Activated T-cell treated with anti-CD3 and anti-CD28 coated beads, Interleukin-2, amount 50 U/mL, for 4 hours (primary cell): ENCODE measurements at regions not wholly inside any gene's neighbourhood (a gene's known extent, or its start where the extent isn't known, plus 50 kb on each side); places are given as distances from the start of the nearest gene placed in this dataset.

Experiments
- ATAC-seq, 2 donors: fragments of 200-7000 bp; cut with Tn5 transposase; one replicate each; pipeline ENCODE4 v1.10.0; 2021
- DNase-seq: peaks from one replicate; pipeline ENCODE4 v3.0.0-alpha.2; 2020
- H3K27me3 Mint-ChIP-seq: one replicate; pipeline ENCODE4 v1.8.0; 2021; ENCODE audit warnings: low read depth, mixed read lengths
- H3K36me3 Mint-ChIP-seq: one replicate; pipeline ENCODE4 v1.8.0; 2022; ENCODE audit warnings: mixed read lengths; ENCODE audit not compliant: insufficient read depth
- H3K4me1 Mint-ChIP-seq: one replicate; pipeline ENCODE4 v1.8.0; 2021; ENCODE audit warnings: low read depth, mixed read lengths
- H3K4me3 Mint-ChIP-seq: one replicate; pipeline ENCODE4 v1.8.0; 2021; ENCODE audit warnings: mild to moderate bottlenecking, moderate library complexity, mixed read lengths
- H3K9me3 Mint-ChIP-seq: one replicate; pipeline ENCODE4 v1.8.0; 2021; ENCODE audit warnings: mixed read lengths

- no peak for DNase-seq
- no peak overlapping the region for H3K4me3 Mint-ChIP-seq
- no peaks in the 10 kb centered on the region for H3K36me3 Mint-ChIP-seq
- ATAC-seq, result no peak
- no peaks in the 10 kb centered on the region for H3K9me3 Mint-ChIP-seq
- no peaks in the 10 kb centered on the region for H3K27me3 Mint-ChIP-seq
- no peaks in the 10 kb centered on the region for H3K4me1 Mint-ChIP-seq
These were observed 1142.3 kb upstream of the CELF2 start for GRCh38 chr10:9875353-9875752.

- H3K4me1 Mint-ChIP-seq, result no peaks in the 10 kb centered on the region
- no peaks in the 10 kb centered on the region for H3K27me3 Mint-ChIP-seq
- ATAC-seq (no peak), DNase-seq (no peak)
- H3K4me3 Mint-ChIP-seq, result no peak overlapping the region
- no peaks in the 10 kb centered on the region for H3K36me3 Mint-ChIP-seq
- H3K9me3 Mint-ChIP-seq, result no peaks in the 10 kb centered on the region
These were observed 1139.7 kb upstream of the CELF2 start for GRCh38 chr10:9877978-9878377.

- H3K4me1 Mint-ChIP-seq, result no peaks in the 10 kb centered on the region
- DNase-seq (no peak), ATAC-seq (no peak)
- H3K27me3 Mint-ChIP-seq, result no peaks in the 10 kb centered on the region
- H3K9me3 Mint-ChIP-seq, result no peaks in the 10 kb centered on the region
- no peaks in the 10 kb centered on the region for H3K36me3 Mint-ChIP-seq
- H3K4me3 Mint-ChIP-seq, result no peak overlapping the region
These were observed 1139.3 kb upstream of the CELF2 start for GRCh38 chr10:9878383-9878782.

GRCh38 chr10:9885761-9886160 is 1131.9 kb upstream of the CELF2 start:
- no peaks in the 10 kb centered on the region for H3K4me1 Mint-ChIP-seq
- H3K4me3 Mint-ChIP-seq, result no peak overlapping the region
- H3K9me3 Mint-ChIP-seq, result peaks cover under 1% of the 10 kb centered on the region
- no peak for DNase-seq
- no peak for ATAC-seq
- H3K36me3 Mint-ChIP-seq, result no peaks in the 10 kb centered on the region
- peaks cover 3% of the 10 kb centered on the region for H3K27me3 Mint-ChIP-seq

GRCh38 chr10:9886772-9887171 is 1130.9 kb upstream of the CELF2 start:
- DNase-seq (no peak), ATAC-seq (no peak)
- H3K36me3 Mint-ChIP-seq, result no peaks in the 10 kb centered on the region
- H3K4me1 Mint-ChIP-seq, result no peaks in the 10 kb centered on the region
- H3K4me3 Mint-ChIP-seq, result no peak overlapping the region
- H3K27me3 Mint-ChIP-seq, result peaks cover 3% of the 10 kb centered on the region
- H3K9me3 Mint-ChIP-seq, result peaks cover 5% of the 10 kb centered on the region

- H3K4me3 Mint-ChIP-seq, result no peak overlapping the region
- no peaks in the 10 kb centered on the region for H3K36me3 Mint-ChIP-seq
- H3K9me3 Mint-ChIP-seq, result peaks cover 8% of the 10 kb centered on the region
- no peaks in the 10 kb centered on the region for H3K27me3 Mint-ChIP-seq
- DNase-seq, result no peak
- no peaks in the 10 kb centered on the region for H3K4me1 Mint-ChIP-seq
- no peak for ATAC-seq
These were observed 1122.2 kb upstream of the CELF2 start for GRCh38 chr10:9895453-9895852.

- Mint-ChIP-seq H3K4me1 (no peaks in the 10 kb centered on the region), H3K9me3 (peaks cover 5% of the 10 kb centered on the region), H3K4me3 (no peak overlapping the region), H3K27me3 (no peaks in the 10 kb centered on the region), H3K36me3 (no peaks in the 10 kb centered on the region)
- DNase-seq (no peak), ATAC-seq (no peak)
These were observed 1121.7 kb upstream of the CELF2 start for GRCh38 chr10:9895981-9896380.

GRCh38 chr10:9898633-9899395 is 1118.9 kb upstream of the CELF2 start:
- H3K36me3 Mint-ChIP-seq, result no peaks in the 10 kb centered on the region
- H3K9me3 Mint-ChIP-seq, result no peaks in the 10 kb centered on the region
- no peaks in the 10 kb centered on the region for H3K4me1 Mint-ChIP-seq
- no peak for DNase-seq
- H3K27me3 Mint-ChIP-seq, result no peaks in the 10 kb centered on the region
- no peak overlapping the region for H3K4me3 Mint-ChIP-seq
- no peak for ATAC-seq

GRCh38 chr10:9900751-9901150 is 1116.9 kb upstream of the CELF2 start:
- Mint-ChIP-seq H3K27me3 (peaks cover 2% of the 10 kb centered on the region), H3K4me3 (no peak overlapping the region), H3K9me3 (no peaks in the 10 kb centered on the region), H3K36me3 (no peaks in the 10 kb centered on the region), H3K4me1 (no peaks in the 10 kb centered on the region)
- DNase-seq (no peak), ATAC-seq (no peak)

GRCh38 chr10:9901971-9902370 is 1115.7 kb upstream of the CELF2 start:
- peaks cover 2% of the 10 kb centered on the region for H3K27me3 Mint-ChIP-seq
- H3K36me3 Mint-ChIP-seq, result no peaks in the 10 kb centered on the region
- no peak overlapping the region for H3K4me3 Mint-ChIP-seq
- no peaks in the 10 kb centered on the region for H3K9me3 Mint-ChIP-seq
- ATAC-seq (no peak), DNase-seq (no peak)
- H3K4me1 Mint-ChIP-seq, result no peaks in the 10 kb centered on the region

- no peak overlapping the region for H3K4me3 Mint-ChIP-seq
- no peaks in the 10 kb centered on the region for H3K27me3 Mint-ChIP-seq
- no peaks in the 10 kb centered on the region for H3K36me3 Mint-ChIP-seq
- no peak for DNase-seq
- H3K4me1 Mint-ChIP-seq, result no peaks in the 10 kb centered on the region
- H3K9me3 Mint-ChIP-seq, result no peaks in the 10 kb centered on the region
- no peak for ATAC-seq
These were observed 1107.2 kb upstream of the CELF2 start for GRCh38 chr10:9910446-9910845.

- H3K36me3 Mint-ChIP-seq, result no peaks in the 10 kb centered on the region
- H3K4me3 Mint-ChIP-seq, result no peak overlapping the region
- no peak for DNase-seq
- no peaks in the 10 kb centered on the region for H3K27me3 Mint-ChIP-seq
- H3K4me1 Mint-ChIP-seq, result no peaks in the 10 kb centered on the region
- H3K9me3 Mint-ChIP-seq, result no peaks in the 10 kb centered on the region
- ATAC-seq, result no peak
These were observed 1106.2 kb upstream of the CELF2 start for GRCh38 chr10:9911488-9911887.

GRCh38 chr10:9913876-9914514 is 1103.7 kb upstream of the CELF2 start:
- Mint-ChIP-seq H3K36me3 (no peaks in the 10 kb centered on the region), H3K27me3 (no peaks in the 10 kb centered on the region), H3K9me3 (no peaks in the 10 kb centered on the region), H3K4me3 (no peak overlapping the region), H3K4me1 (no peaks in the 10 kb centered on the region)
- no peak for DNase-seq
- ATAC-seq, result no peak

GRCh38 chr10:9921544-9921943 is 1096.1 kb upstream of the CELF2 start:
- H3K4me3 Mint-ChIP-seq, result no peak overlapping the region
- H3K9me3 Mint-ChIP-seq, result no peaks in the 10 kb centered on the region
- DNase-seq (no peak), ATAC-seq (no peak)
- no peaks in the 10 kb centered on the region for H3K4me1 Mint-ChIP-seq
- H3K27me3 Mint-ChIP-seq, result peaks cover 8% of the 10 kb centered on the region
- H3K36me3 Mint-ChIP-seq, result no peaks in the 10 kb centered on the region

GRCh38 chr10:9922126-9922870 is 1095.4 kb upstream of the CELF2 start:
- Mint-ChIP-seq H3K4me1 (no peaks in the 10 kb centered on the region), H3K27me3 (peaks cover 8% of the 10 kb centered on the region), H3K9me3 (no peaks in the 10 kb centered on the region), H3K36me3 (no peaks in the 10 kb centered on the region), H3K4me3 (no peak overlapping the region)
- no peak for DNase-seq
- no peak for ATAC-seq
